Mesenchymal stem cell (in vitro differentiated cells and primary cell): ENCODE measurements at regions not wholly inside any gene's neighbourhood (a gene's known extent, or its start where the extent isn't known, plus 50 kb on each side); places are given as distances from the start of the nearest gene placed in this dataset.

Experiments used
- DNase-seq: peaks from one replicate; pipeline ENCODE4 v3.0.0-alpha.2; 2013
- H2AFZ ChIP-seq: one replicate; pipeline ENCODE4 v1.6.1; 2013; ENCODE audit warnings: low read depth, mild to moderate bottlenecking, control low read depth, inconsistent platforms, low read length, moderate library complexity
- H2AK5ac ChIP-seq: 2 replicates; pipeline ENCODE4 v1.6.1; 2013; ENCODE audit warnings: low read length, moderate library complexity, mild to moderate bottlenecking, inconsistent platforms; ENCODE audit not compliant: severe bottlenecking
- H2BK120ac ChIP-seq: one replicate; pipeline ENCODE4 v1.6.1; 2013; ENCODE audit warnings: low read depth, mild to moderate bottlenecking, inconsistent platforms, low read length, moderate library complexity
- H2BK12ac ChIP-seq, 2 experiments: one replicate each; pipeline ENCODE4 v1.6.1; 2013; ENCODE audit warnings: inconsistent platforms in 2 of 2, low read length in 2 of 2, mild to moderate bottlenecking in 2 of 2, moderate library complexity in 2 of 2, control low read depth in 1 of 2
- H2BK15ac ChIP-seq: one replicate; pipeline ENCODE4 v1.6.1; 2013; ENCODE audit warnings: mild to moderate bottlenecking, low read depth, inconsistent platforms; ENCODE audit not compliant: poor library complexity, severe bottlenecking
- H2BK5ac ChIP-seq: 2 replicates; pipeline ENCODE4 v1.6.1; 2013; ENCODE audit warnings: low read depth, mild to moderate bottlenecking, low read length, control low read depth, inconsistent platforms; ENCODE audit not compliant: poor library complexity, severe bottlenecking
- H3K14ac ChIP-seq, 2 experiments: one replicate each; pipeline ENCODE4 v1.6.1; 2013; ENCODE audit warnings: inconsistent platforms in 2 of 2, low read length in 2 of 2, control low read depth in 1 of 2, mild to moderate bottlenecking in 1 of 2, moderate library complexity in 1 of 2
- H3K18ac ChIP-seq, 2 experiments: one replicate each; pipeline ENCODE4 v1.6.1; 2013; ENCODE audit warnings: inconsistent platforms in 2 of 2, low read length in 2 of 2, control low read depth in 1 of 2, low read depth in 1 of 2, mild to moderate bottlenecking in 1 of 2
- H3K23ac ChIP-seq, 2 experiments: one replicate each; pipeline ENCODE4 v1.6.1; 2013; ENCODE audit warnings: inconsistent platforms in 2 of 2, low read length in 2 of 2, mild to moderate bottlenecking in 2 of 2, moderate library complexity in 2 of 2, control low read depth in 1 of 2
- H3K27ac ChIP-seq: 2 replicates; pipeline ENCODE4 v1.5.1; 2013; ENCODE audit warnings: mild to moderate bottlenecking, moderate library complexity, low read length, control low read depth, inconsistent platforms; ENCODE audit not compliant: poor library complexity, severe bottlenecking
- H3K27me3 ChIP-seq, 2 experiments: 2 replicates each; pipeline versions ENCODE4 v1.6.1 to v1.7.0; 2013; ENCODE audit warnings: low read length in 2 of 2, mild to moderate bottlenecking in 2 of 2, moderate library complexity in 2 of 2, control low read depth in 1 of 2, inconsistent platforms in 1 of 2; ENCODE audit not compliant: control insufficient read depth in 1 of 2, insufficient read depth in 1 of 2
- H3K36me3 ChIP-seq, 2 experiments: 2 replicates each; pipeline versions ENCODE4 v1.6.1 to v1.7.0; 2013; ENCODE audit warnings: low read length in 2 of 2, control low read depth in 1 of 2, inconsistent platforms in 1 of 2, low read depth in 1 of 2, mild to moderate bottlenecking in 1 of 2; ENCODE audit not compliant: insufficient read depth in 2 of 2, control insufficient read depth in 1 of 2
- H3K4ac ChIP-seq, 2 experiments: one replicate each; pipeline ENCODE4 v1.6.1; 2013; ENCODE audit warnings: inconsistent platforms in 2 of 2, low read length in 2 of 2, mild to moderate bottlenecking in 2 of 2, moderate library complexity in 2 of 2, control low read depth in 1 of 2, low read depth in 1 of 2
- H3K4me1 ChIP-seq: 2 replicates; pipeline ENCODE4 v1.6.1; 2013; ENCODE audit warnings: low read depth, low read length, control low read depth; ENCODE audit not compliant: control insufficient read depth, insufficient read depth
- H3K4me2 ChIP-seq: 2 replicates; pipeline ENCODE4 v1.6.1; 2013; ENCODE audit warnings: low read length, mild to moderate bottlenecking, inconsistent platforms; ENCODE audit not compliant: poor library complexity, severe bottlenecking
- H3K4me3 ChIP-seq, 2 experiments: 2 replicates each; pipeline versions ENCODE4 v1.5.1 to v1.7.0; 2013; ENCODE audit warnings: low read length in 2 of 2, mild to moderate bottlenecking in 2 of 2, control low read depth in 1 of 2, low read depth in 1 of 2; ENCODE audit not compliant: insufficient read depth in 1 of 2
- H3K79me1 ChIP-seq: replicated peaks from 2 replicates; pipeline ENCODE4 v1.6.1; 2013; ENCODE audit warnings: mild to moderate bottlenecking, control low read depth, low read length, inconsistent platforms; ENCODE audit not compliant: poor library complexity, severe bottlenecking
- H3K9ac ChIP-seq: 2 replicates; pipeline ENCODE4 v1.7.0; 2013; ENCODE audit warnings: mild to moderate bottlenecking, low read length, moderate library complexity
- H3K9me3 ChIP-seq: 2 replicates; pipeline ENCODE4 v1.7.0; 2013; ENCODE audit warnings: mild to moderate bottlenecking, low read length; ENCODE audit not compliant: control insufficient read depth
- H4K8ac ChIP-seq: one replicate; pipeline ENCODE4 v1.6.1; 2013; ENCODE audit warnings: inconsistent platforms, mild to moderate bottlenecking, low read length, moderate library complexity
- H4K91ac ChIP-seq: one replicate; pipeline ENCODE4 v1.6.1; 2013; ENCODE audit warnings: mild to moderate bottlenecking, low read length, inconsistent platforms
- WGBS: methylation state at CpG from one replicate; pipeline ENCODE4 v1.1.7; 2013; ENCODE audit warnings: mixed read lengths; 5-methylcytosine and 5-hydroxymethylcytosine counted together

GRCh38 chr10:62512732-62513475 is 138.7 kb downstream of the ZNF365 start:
- Histone ChIP-seq H2BK5ac (no peak overlapping the region), H3K4ac (no peak overlapping the region), H3K36me3 (no peaks in the 10 kb centered on the region), H2BK120ac (no peak overlapping the region), H3K79me1 (no peaks in the 10 kb centered on the region), H2AK5ac (peak overlapping the region; percentile 16), H3K9me3 (no peaks in the 10 kb centered on the region), H3K27me3 (no peaks in the 10 kb centered on the region), H3K4me1 (peaks cover 12% of the 10 kb centered on the region), H2BK15ac (no peak overlapping the region), H3K4me3 (no peak overlapping the region), H2BK12ac (no peak overlapping the region), H4K8ac (no peak overlapping the region), H4K91ac (no peak overlapping the region), H3K14ac (no peak overlapping the region), H2AFZ (no peak overlapping the region), H3K18ac (no peak overlapping the region), H3K23ac (no peak overlapping the region), H3K4me2 (no peak overlapping the region), H3K27ac (peak overlapping the region; percentile 50), H3K9ac (no peak overlapping the region)
- DNase-seq = peak; percentile 18
- 74% methylated on average over 5 of the region's 5 CpGs for WGBS

- no peak overlapping the region for H2BK12ac ChIP-seq
Measured at GRCh38 chr10:62514079-62514693, 140.0 kb downstream of the ZNF365 start.

GRCh38 chr10:62517252-62517651 is 143.1 kb downstream of the ZNF365 start:
- no peak overlapping the region for H2BK5ac ChIP-seq
- no peak overlapping the region for H2AFZ ChIP-seq
- no peak for DNase-seq
- H3K4me3 ChIP-seq = no peak overlapping the region
- H3K14ac ChIP-seq = no peak overlapping the region
- no peak overlapping the region for H4K91ac ChIP-seq
- no peak overlapping the region for H3K23ac ChIP-seq
- no peak overlapping the region for H2BK12ac ChIP-seq
- no peaks in the 10 kb centered on the region for H3K79me1 ChIP-seq
- peaks cover 8% of the 10 kb centered on the region for H3K4me1 ChIP-seq
- H2BK120ac ChIP-seq = no peak overlapping the region
- no peak overlapping the region for H3K4me2 ChIP-seq
- H2BK15ac ChIP-seq = no peak overlapping the region
- H3K4ac ChIP-seq = no peak overlapping the region
- H3K9ac ChIP-seq = no peak overlapping the region
- no peak overlapping the region for H4K8ac ChIP-seq
- no peaks in the 10 kb centered on the region for H3K9me3 ChIP-seq
- no peaks in the 10 kb centered on the region for H3K36me3 ChIP-seq
- no peaks in the 10 kb centered on the region for H3K27me3 ChIP-seq
- H2AK5ac ChIP-seq = peak overlapping the region; percentile 17
- no peak overlapping the region for H3K18ac ChIP-seq
- WGBS = 100% methylated on average over 2 of the region's 2 CpGs
- no peak overlapping the region for H3K27ac ChIP-seq

More at GRCh38 chr10:62514079-62514693, 140.0 kb downstream of the ZNF365 start:
- Histone ChIP-seq H3K27ac (no peak overlapping the region), H3K36me3 (no peaks in the 10 kb centered on the region), H3K4me1 (peaks cover 12% of the 10 kb centered on the region), H3K9ac (no peak overlapping the region), H3K14ac (no peak overlapping the region), H3K79me1 (no peaks in the 10 kb centered on the region), H3K27me3 (no peaks in the 10 kb centered on the region), H2BK5ac (no peak overlapping the region), H2AFZ (no peak overlapping the region), H3K18ac (no peak overlapping the region), H3K4me2 (no peak overlapping the region), H4K8ac (no peak overlapping the region), H3K9me3 (no peaks in the 10 kb centered on the region), H2BK15ac (no peak overlapping the region), H2BK120ac (no peak overlapping the region), H3K4ac (no peak overlapping the region), H4K91ac (no peak overlapping the region), H3K23ac (no peak overlapping the region), H3K4me3 (no peak overlapping the region), H2AK5ac (peak overlapping the region; percentile 19)
- DNase-seq = no peak
- 83% methylated on average over 5 of the region's 6 CpGs for WGBS

GRCh38 chr10:62527019-62527827 is 153.1 kb downstream of the ZNF365 start:
- no peak overlapping the region for H2BK12ac ChIP-seq
- H3K9ac ChIP-seq = no peak overlapping the region
- H3K4ac ChIP-seq = no peak overlapping the region
- H2AFZ ChIP-seq = no peak overlapping the region
- WGBS = 87% methylated on average over 6 of the region's 6 CpGs
- no peak overlapping the region for H2BK15ac ChIP-seq
- H3K4me2 ChIP-seq = no peak overlapping the region
- H3K27me3 ChIP-seq = no peaks in the 10 kb centered on the region
- no peak overlapping the region for H3K27ac ChIP-seq
- H2BK120ac ChIP-seq = no peak overlapping the region
- no peaks in the 10 kb centered on the region for H3K4me1 ChIP-seq
- no peaks in the 10 kb centered on the region for H3K9me3 ChIP-seq
- H4K91ac ChIP-seq = no peak overlapping the region
- peak overlapping the region in 1 of 2 experiments; percentile 3 for H3K18ac ChIP-seq
- H3K36me3 ChIP-seq = no peaks in the 10 kb centered on the region
- no peaks in the 10 kb centered on the region for H3K79me1 ChIP-seq
- DNase-seq = no peak
- no peak overlapping the region for H4K8ac ChIP-seq
- H2AK5ac ChIP-seq = no peak overlapping the region
- no peak overlapping the region for H3K23ac ChIP-seq
- no peak overlapping the region for H2BK5ac ChIP-seq
- H3K4me3 ChIP-seq = no peak overlapping the region
- H3K14ac ChIP-seq = no peak overlapping the region
